Stimulated activated naive CD8-positive, alpha-beta T cell treated with anti-CD3 and anti-CD28 coated beads, Interleukin-15, Interleukin-2, amounts not matched to agents 100 ng/mL and 50 ng/mL, for 24 hours (primary cell): ENCODE measurements at regions not wholly inside any gene's neighbourhood (a gene's known extent, or its start where the extent isn't known, plus 50 kb on each side); places are given as distances from the start of the nearest gene placed in this dataset.

Source experiments
- H3K27ac Mint-ChIP-seq: one replicate; pipeline ENCODE4 v1.8.0; 2021; ENCODE audit warnings: mild to moderate bottlenecking, mixed read lengths
- H3K27me3 Mint-ChIP-seq: one replicate; pipeline ENCODE4 v1.8.0; 2021; ENCODE audit warnings: mixed read lengths
- H3K36me3 Mint-ChIP-seq: one replicate; pipeline ENCODE4 v1.8.0; 2021; ENCODE audit warnings: low read depth, mixed read lengths
- H3K4me1 Mint-ChIP-seq: one replicate; pipeline ENCODE4 v1.8.0; 2021; ENCODE audit warnings: low read depth, mixed read lengths
- H3K4me3 Mint-ChIP-seq: one replicate; pipeline ENCODE4 v1.8.0; 2021; ENCODE audit warnings: mild to moderate bottlenecking, mixed read lengths
- H3K9me3 Mint-ChIP-seq: one replicate; pipeline ENCODE4 v1.8.0; 2021; ENCODE audit warnings: mixed read lengths

- Mint-ChIP-seq H3K27me3 (no peaks in the 10 kb centered on the region), H3K4me3 (no peak overlapping the region), H3K4me1 (no peaks in the 10 kb centered on the region), H3K27ac (no peak overlapping the region), H3K36me3 (no peaks in the 10 kb centered on the region), H3K9me3 (peaks cover 4% of the 10 kb centered on the region)
Measured at GRCh38 chr13:103754783-103755182, 688.6 kb upstream of the SLC10A2 start.

GRCh38 chr13:103734837-103735236 lies 668.6 kb upstream of the SLC10A2 start:
- Mint-ChIP-seq H3K27me3 (no peaks in the 10 kb centered on the region), H3K27ac (no peak overlapping the region), H3K4me1 (no peaks in the 10 kb centered on the region), H3K4me3 (no peak overlapping the region), H3K36me3 (no peaks in the 10 kb centered on the region), H3K9me3 (peaks cover 3% of the 10 kb centered on the region)

GRCh38 chr13:103731959-103732358 lies 665.7 kb upstream of the SLC10A2 start:
- Mint-ChIP-seq H3K4me1 (no peaks in the 10 kb centered on the region), H3K27ac (no peak overlapping the region), H3K27me3 (no peaks in the 10 kb centered on the region), H3K4me3 (no peak overlapping the region), H3K9me3 (peaks cover 3% of the 10 kb centered on the region), H3K36me3 (no peaks in the 10 kb centered on the region)

- H3K27me3 Mint-ChIP-seq: no peaks in the 10 kb centered on the region
- H3K27ac Mint-ChIP-seq: no peak overlapping the region
- no peaks in the 10 kb centered on the region for H3K9me3 Mint-ChIP-seq
- H3K36me3 Mint-ChIP-seq: no peaks in the 10 kb centered on the region
- H3K4me1 Mint-ChIP-seq: no peaks in the 10 kb centered on the region
- H3K4me3 Mint-ChIP-seq: no peak overlapping the region
Measured at GRCh38 chr13:103730407-103730806, 664.2 kb upstream of the SLC10A2 start.

GRCh38 chr13:103726808-103727207 lies 660.6 kb upstream of the SLC10A2 start:
- Mint-ChIP-seq H3K36me3 (no peaks in the 10 kb centered on the region), H3K27me3 (no peaks in the 10 kb centered on the region), H3K9me3 (no peaks in the 10 kb centered on the region), H3K4me1 (no peaks in the 10 kb centered on the region), H3K4me3 (no peak overlapping the region), H3K27ac (no peak overlapping the region)

- Mint-ChIP-seq H3K27me3 (no peaks in the 10 kb centered on the region), H3K36me3 (no peaks in the 10 kb centered on the region), H3K4me1 (no peaks in the 10 kb centered on the region), H3K4me3 (no peak overlapping the region), H3K9me3 (peaks cover 4% of the 10 kb centered on the region), H3K27ac (no peak overlapping the region)
Measured at GRCh38 chr13:103716718-103717117, 650.5 kb upstream of the SLC10A2 start.

- H3K27me3 Mint-ChIP-seq: no peaks in the 10 kb centered on the region
- no peak overlapping the region for H3K27ac Mint-ChIP-seq
- H3K9me3 Mint-ChIP-seq: peaks cover 4% of the 10 kb centered on the region
- no peaks in the 10 kb centered on the region for H3K36me3 Mint-ChIP-seq
- H3K4me3 Mint-ChIP-seq: no peak overlapping the region
- no peaks in the 10 kb centered on the region for H3K4me1 Mint-ChIP-seq
Measured at GRCh38 chr13:103715335-103715734, 649.1 kb upstream of the SLC10A2 start.

GRCh38 chr13:103703246-103703645 lies 637.0 kb upstream of the SLC10A2 start:
- H3K27ac Mint-ChIP-seq: no peak overlapping the region
- peaks cover 5% of the 10 kb centered on the region for H3K9me3 Mint-ChIP-seq
- H3K36me3 Mint-ChIP-seq: no peaks in the 10 kb centered on the region
- H3K4me1 Mint-ChIP-seq: no peaks in the 10 kb centered on the region
- no peaks in the 10 kb centered on the region for H3K27me3 Mint-ChIP-seq
- H3K4me3 Mint-ChIP-seq: no peak overlapping the region

GRCh38 chr13:103698000-103698399 lies 631.8 kb upstream of the SLC10A2 start:
- H3K4me1 Mint-ChIP-seq: no peaks in the 10 kb centered on the region
- H3K27ac Mint-ChIP-seq: no peak overlapping the region
- H3K36me3 Mint-ChIP-seq: no peaks in the 10 kb centered on the region
- H3K9me3 Mint-ChIP-seq: no peaks in the 10 kb centered on the region
- H3K4me3 Mint-ChIP-seq: no peak overlapping the region
- no peaks in the 10 kb centered on the region for H3K27me3 Mint-ChIP-seq

GRCh38 chr13:103695320-103695719 lies 629.1 kb upstream of the SLC10A2 start:
- Mint-ChIP-seq H3K4me1 (no peaks in the 10 kb centered on the region), H3K27me3 (no peaks in the 10 kb centered on the region), H3K36me3 (no peaks in the 10 kb centered on the region), H3K27ac (no peak overlapping the region), H3K4me3 (no peak overlapping the region), H3K9me3 (no peaks in the 10 kb centered on the region)

- no peaks in the 10 kb centered on the region for H3K36me3 Mint-ChIP-seq
- H3K4me3 Mint-ChIP-seq: no peak overlapping the region
- no peaks in the 10 kb centered on the region for H3K9me3 Mint-ChIP-seq
- no peaks in the 10 kb centered on the region for H3K4me1 Mint-ChIP-seq
- no peak overlapping the region for H3K27ac Mint-ChIP-seq
- no peaks in the 10 kb centered on the region for H3K27me3 Mint-ChIP-seq
Measured at GRCh38 chr13:103694471-103694870, 628.3 kb upstream of the SLC10A2 start.

GRCh38 chr13:103694033-103694432 lies 627.8 kb upstream of the SLC10A2 start:
- Mint-ChIP-seq H3K9me3 (no peaks in the 10 kb centered on the region), H3K36me3 (no peaks in the 10 kb centered on the region), H3K27ac (no peak overlapping the region), H3K4me3 (no peak overlapping the region), H3K27me3 (no peaks in the 10 kb centered on the region), H3K4me1 (no peaks in the 10 kb centered on the region)

- H3K4me1 Mint-ChIP-seq: no peaks in the 10 kb centered on the region
- no peak overlapping the region for H3K4me3 Mint-ChIP-seq
- H3K27me3 Mint-ChIP-seq: no peaks in the 10 kb centered on the region
- H3K36me3 Mint-ChIP-seq: no peaks in the 10 kb centered on the region
- H3K9me3 Mint-ChIP-seq: no peaks in the 10 kb centered on the region
- no peak overlapping the region for H3K27ac Mint-ChIP-seq
Measured at GRCh38 chr13:103692442-103692841, 626.2 kb upstream of the SLC10A2 start.

GRCh38 chr13:103676329-103676728 lies 610.1 kb upstream of the SLC10A2 start:
- Mint-ChIP-seq H3K9me3 (peaks cover 14% of the 10 kb centered on the region), H3K27me3 (no peaks in the 10 kb centered on the region), H3K27ac (no peak overlapping the region), H3K36me3 (no peaks in the 10 kb centered on the region), H3K4me3 (no peak overlapping the region), H3K4me1 (no peaks in the 10 kb centered on the region)

GRCh38 chr13:103671547-103671946 lies 605.3 kb upstream of the SLC10A2 start:
- Mint-ChIP-seq H3K9me3 (peaks cover 14% of the 10 kb centered on the region), H3K27me3 (no peaks in the 10 kb centered on the region), H3K27ac (no peak overlapping the region), H3K4me1 (no peaks in the 10 kb centered on the region), H3K4me3 (no peak overlapping the region), H3K36me3 (no peaks in the 10 kb centered on the region)

- H3K4me1 Mint-ChIP-seq: no peaks in the 10 kb centered on the region
- no peaks in the 10 kb centered on the region for H3K36me3 Mint-ChIP-seq
- peaks cover 3% of the 10 kb centered on the region for H3K9me3 Mint-ChIP-seq
- no peak overlapping the region for H3K27ac Mint-ChIP-seq
- no peaks in the 10 kb centered on the region for H3K27me3 Mint-ChIP-seq
- no peak overlapping the region for H3K4me3 Mint-ChIP-seq
Measured at GRCh38 chr13:103663996-103664395, 597.8 kb upstream of the SLC10A2 start.

GRCh38 chr13:103656311-103656710 lies 590.1 kb upstream of the SLC10A2 start:
- no peak overlapping the region for H3K27ac Mint-ChIP-seq
- H3K36me3 Mint-ChIP-seq: no peaks in the 10 kb centered on the region
- H3K4me1 Mint-ChIP-seq: no peaks in the 10 kb centered on the region
- H3K27me3 Mint-ChIP-seq: no peaks in the 10 kb centered on the region
- H3K4me3 Mint-ChIP-seq: no peak overlapping the region
- H3K9me3 Mint-ChIP-seq: peaks cover 6% of the 10 kb centered on the region
